Fibroblast of pulmonary artery (primary cell): ENCODE measurements at regions not wholly inside any gene's neighbourhood (a gene's known extent, or its start where the extent isn't known, plus 50 kb on each side); places are given as distances from the start of the nearest gene placed in this dataset.

Experiments
- DNase-seq: peaks from one replicate; pipeline ENCODE4 v3.0.0-alpha.2; 2010; ENCODE audit warnings: low read depth
- H3K4me3 ChIP-seq: replicated peaks from 2 replicates; pipeline ENCODE4 v1.5.1; 2011; ENCODE audit warnings: low read depth, mild to moderate bottlenecking, control low read depth, low read length, moderate library complexity
- CTCF ChIP-seq: IDR thresholded peaks from 2 replicates; pipeline ENCODE4 v1.5.1; 2011; ENCODE audit warnings: mild to moderate bottlenecking, control low read depth, low read length, inconsistent platforms; ENCODE audit errors: missing control alignments

GRCh38 chr6:55011034-55011433, 163.3 kb upstream of the HCRTR2 start:
- H3K4me3 ChIP-seq, result no peak overlapping the region
- no peak for DNase-seq
- no peak for TF ChIP-seq CTCF

GRCh38 chr6:55012454-55012853, 161.9 kb upstream of the HCRTR2 start:
- no peak for TF ChIP-seq CTCF
- no peak for DNase-seq
- no peak overlapping the region for H3K4me3 ChIP-seq

GRCh38 chr6:55014321-55015088, 159.8 kb upstream of the HCRTR2 start:
- DNase-seq, result no peak
- H3K4me3 ChIP-seq, result no peak overlapping the region
- TF ChIP-seq CTCF, result no peak

- no peak overlapping the region for H3K4me3 ChIP-seq
- TF ChIP-seq CTCF, result no peak
- no peak for DNase-seq
These were observed 158.1 kb upstream of the HCRTR2 start for GRCh38 chr6:55016261-55016660.

- TF ChIP-seq CTCF, result no peak
- H3K4me3 ChIP-seq, result no peak overlapping the region
- no peak for DNase-seq
These were observed 156.6 kb upstream of the HCRTR2 start for GRCh38 chr6:55017555-55018300.

- H3K4me3 ChIP-seq, result no peak overlapping the region
- no peak for TF ChIP-seq CTCF
- no peak for DNase-seq
These were observed 154.7 kb upstream of the HCRTR2 start for GRCh38 chr6:55019591-55019990.
